ENCODE measurements at regions not wholly inside any gene's neighbourhood (a gene's known extent, or its start where the extent isn't known, plus 50 kb on each side); places are given as distances from the start of the nearest gene placed in this dataset.

DNA sequence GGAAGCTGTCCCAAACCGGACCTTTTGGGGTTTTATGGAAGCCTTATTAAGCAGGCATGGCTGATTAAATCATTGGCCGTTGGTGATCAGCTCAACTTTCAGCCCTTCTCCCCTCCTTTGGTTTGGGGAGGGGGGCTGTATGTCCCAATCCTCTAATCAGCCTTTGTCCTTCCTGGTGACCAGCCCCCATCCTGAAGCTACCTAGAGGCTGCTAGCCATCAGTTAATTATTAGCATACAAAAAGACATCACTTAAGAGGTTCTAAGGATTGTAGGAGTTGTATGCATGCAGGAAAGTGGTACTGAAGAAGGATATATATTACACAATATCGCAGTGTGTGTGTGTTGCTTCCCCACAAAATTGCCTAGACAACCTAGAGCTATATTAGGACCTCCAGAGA lies 553.3 kb upstream of the FZD8 start:
- dilution Hi-C loops (cut with MboI; ENCODE audit: extremely low pct_ligation_motif_present, low sequenced_read_pairs) (no loop called here), intact Hi-C loops (cut with micrococcal nuclease) (no loop called here)
- no TSS peak for BruUV-seq (replicated peaks)
- Histone ChIP-seq H3K9ac (replicated peaks; ENCODE audit: extremely low read depth, insufficient read depth, low read length) (no peak overlapping the region), H3K36me3 (ENCODE audit: control insufficient read depth in 2 of 2, extremely low read depth in 1 of 2, insufficient read depth in 2 of 2, low read length in 2 of 2) (no peaks in the 10 kb centered on the region), H2AFZ (ENCODE audit: low read depth, low read length) (no peak overlapping the region), H3K4me1 (ENCODE audit: control insufficient read depth, extremely low read depth, insufficient read depth, low read length) (no peaks in the 10 kb centered on the region), H3K79me2 (ENCODE audit: control insufficient read depth, insufficient read depth, low read length) (no peaks in the 10 kb centered on the region), H3K27ac (ENCODE audit: insufficient read depth, low read depth, low read length) (no peak overlapping the region), H3K9me3 (replicated peaks; ENCODE audit: control insufficient read depth, insufficient read depth, low read length) (no peaks in the 10 kb centered on the region), H3K27me3 (ENCODE audit: control insufficient read depth in 2 of 2, insufficient read depth in 2 of 2, low read length in 2 of 2) (no peaks in the 10 kb centered on the region), H3K4me3 (replicated peaks in 1 of 3; ENCODE audit: insufficient read depth in 1 of 3, low read depth in 1 of 3, low read length in 3 of 3) (no peak overlapping the region), H4K20me1 (replicated peaks; ENCODE audit: control insufficient read depth, extremely low read depth, insufficient read depth, low read length) (no peaks in the 10 kb centered on the region), H3K4me2 (ENCODE audit: insufficient read depth, low read length) (no peak overlapping the region), H3K9me1 (replicated peaks; ENCODE audit: control insufficient read depth, extremely low read depth, insufficient read depth, low read length) (no peaks in the 10 kb centered on the region)
- DNase-seq (ENCODE audit: low read depth, low spot score) (no peak), FAIRE-seq (no peak)
- no peak for TF ChIP-seq FOS (IDR thresholded peaks at IDR 0.05; ENCODE audit: borderline replicate concordance, insufficient read depth, low read length)
- no peak for TF ChIP-seq POLR2AphosphoS5 (IDR thresholded peaks at IDR 0.05; ENCODE audit: insufficient read depth, low read depth, low read length)
- TF ChIP-seq JUN (IDR thresholded peaks at IDR 0.05; ENCODE audit: borderline replicate concordance, insufficient read depth, insufficient read length, low read depth) = no peak
- TF ChIP-seq, protein P1, sequence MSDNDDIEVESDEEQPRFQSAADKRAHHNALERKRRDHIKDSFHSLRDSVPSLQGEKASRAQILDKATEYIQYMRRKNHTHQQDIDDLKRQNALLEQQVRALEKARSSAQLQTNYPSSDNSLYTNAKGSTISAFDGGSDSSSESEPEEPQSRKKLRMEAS (IDR thresholded peaks at IDR 0.05; ENCODE audit: insufficient read depth, insufficient read length) = no peak
- no peak for TF ChIP-seq POLR2A (IDR thresholded peaks at IDR 0.05; ENCODE audit: low read depth, low read length)
- TF ChIP-seq MYC (IDR thresholded peaks at IDR 0.05; ENCODE audit: low read depth, low read length) = no peak
- TF ChIP-seq, protein P2, sequence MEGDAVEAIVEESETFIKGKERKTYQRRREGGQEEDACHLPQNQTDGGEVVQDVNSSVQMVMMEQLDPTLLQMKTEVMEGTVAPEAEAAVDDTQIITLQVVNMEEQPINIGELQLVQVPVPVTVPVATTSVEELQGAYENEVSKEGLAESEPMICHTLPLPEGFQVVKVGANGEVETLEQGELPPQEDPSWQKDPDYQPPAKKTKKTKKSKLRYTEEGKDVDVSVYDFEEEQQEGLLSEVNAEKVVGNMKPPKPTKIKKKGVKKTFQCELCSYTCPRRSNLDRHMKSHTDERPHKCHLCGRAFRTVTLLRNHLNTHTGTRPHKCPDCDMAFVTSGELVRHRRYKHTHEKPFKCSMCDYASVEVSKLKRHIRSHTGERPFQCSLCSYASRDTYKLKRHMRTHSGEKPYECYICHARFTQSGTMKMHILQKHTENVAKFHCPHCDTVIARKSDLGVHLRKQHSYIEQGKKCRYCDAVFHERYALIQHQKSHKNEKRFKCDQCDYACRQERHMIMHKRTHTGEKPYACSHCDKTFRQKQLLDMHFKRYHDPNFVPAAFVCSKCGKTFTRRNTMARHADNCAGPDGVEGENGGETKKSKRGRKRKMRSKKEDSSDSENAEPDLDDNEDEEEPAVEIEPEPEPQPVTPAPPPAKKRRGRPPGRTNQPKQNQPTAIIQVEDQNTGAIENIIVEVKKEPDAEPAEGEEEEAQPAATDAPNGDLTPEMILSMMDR (IDR thresholded peaks at IDR 0.05; ENCODE audit: extremely low read depth in 1 of 2, insufficient read depth in 1 of 2, low read depth in 1 of 2, low read length in 2 of 2) = no peak
- POLR2A ChIA-PET = interaction anchor here (0.6 kb wide), 1 partner anchor 16 kb away, joined by 6 read pairs; no protein-coding TSS in a partner anchor
- CTCF ChIA-PET = no interaction called here

DNA sequence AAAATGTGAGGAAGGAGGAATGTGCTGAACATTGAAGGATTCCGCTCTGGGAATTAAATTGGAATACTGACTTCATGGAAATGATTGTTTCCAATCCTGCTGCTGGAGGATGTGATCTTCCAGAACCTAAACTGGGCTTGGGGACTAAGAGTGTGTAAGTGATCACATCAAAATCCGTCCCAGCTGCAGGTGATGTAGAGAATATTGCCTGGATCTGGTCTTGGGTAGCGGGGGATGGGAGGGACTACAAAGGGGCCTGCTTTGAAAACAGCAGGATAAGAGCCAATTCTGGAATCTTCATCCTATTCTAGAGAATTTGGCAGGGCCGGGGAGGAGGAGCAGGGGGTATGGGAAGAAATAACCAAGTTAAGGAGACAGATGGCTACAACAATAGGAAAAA lies 552.2 kb upstream of the FZD8 start:
- no peaks in the 10 kb centered on the region for H3K27me3 ChIP-seq (ENCODE audit: control insufficient read depth in 2 of 2, insufficient read depth in 2 of 2, low read length in 2 of 2)
- no peak overlapping the region for H3K4me3 ChIP-seq (replicated peaks in 1 of 3; ENCODE audit: insufficient read depth in 1 of 3, low read depth in 1 of 3, low read length in 3 of 3)
- H4K20me1 ChIP-seq (replicated peaks; ENCODE audit: control insufficient read depth, extremely low read depth, insufficient read depth, low read length) = no peaks in the 10 kb centered on the region
- DNase-seq (ENCODE audit: low read depth, low spot score) (no peak), FAIRE-seq (no peak)
- TF ChIP-seq EZH2 (IDR thresholded peaks at IDR 0.05; ENCODE audit: borderline replicate concordance, low read depth, low read length, severe bottlenecking) (no peak), MYC (IDR thresholded peaks at IDR 0.05; ENCODE audit: low read depth, low read length) (no peak), FOS (IDR thresholded peaks at IDR 0.05; ENCODE audit: borderline replicate concordance, insufficient read depth, low read length) (no peak), GATA2 (IDR thresholded peaks at IDR 0.05; ENCODE audit: insufficient read depth, insufficient read length, low read depth, low read length) (no peak), POLR2A (IDR thresholded peaks at IDR 0.05; ENCODE audit: low read depth, low read length) (no peak), POLR2AphosphoS5 (IDR thresholded peaks at IDR 0.05; ENCODE audit: insufficient read depth, low read depth, low read length) (no peak), JUN (IDR thresholded peaks at IDR 0.05; ENCODE audit: borderline replicate concordance, insufficient read depth, insufficient read length, low read depth) (no peak)
- TF ChIP-seq, protein P1 (IDR thresholded peaks at IDR 0.05; ENCODE audit: insufficient read depth, insufficient read length) = no peak
- TF ChIP-seq, protein P2 (IDR thresholded peaks at IDR 0.05; ENCODE audit: extremely low read depth in 1 of 2, insufficient read depth in 1 of 2, low read depth in 1 of 2, low read length in 2 of 2) = no peak
- intact Hi-C loops (cut with micrococcal nuclease) (no loop called here), dilution Hi-C loops (cut with MboI; ENCODE audit: extremely low pct_ligation_motif_present, low sequenced_read_pairs) (no loop called here)
- no peaks in the 10 kb centered on the region for H3K9me3 ChIP-seq (replicated peaks; ENCODE audit: control insufficient read depth, insufficient read depth, low read length)
- POLR2A ChIA-PET = no interaction called here
- H3K79me2 ChIP-seq (ENCODE audit: control insufficient read depth, insufficient read depth, low read length) = no peaks in the 10 kb centered on the region
- H3K9me1 ChIP-seq (replicated peaks; ENCODE audit: control insufficient read depth, extremely low read depth, insufficient read depth, low read length) = no peaks in the 10 kb centered on the region
- H2AFZ ChIP-seq (ENCODE audit: low read depth, low read length) = no peak overlapping the region
- BruUV-seq (replicated peaks) = no TSS peak
- H3K4me1 ChIP-seq (ENCODE audit: control insufficient read depth, extremely low read depth, insufficient read depth, low read length) = no peaks in the 10 kb centered on the region
- H3K36me3 ChIP-seq (ENCODE audit: control insufficient read depth in 2 of 2, extremely low read depth in 1 of 2, insufficient read depth in 2 of 2, low read length in 2 of 2) = no peaks in the 10 kb centered on the region
- H3K9ac ChIP-seq (replicated peaks; ENCODE audit: extremely low read depth, insufficient read depth, low read length) = no peak overlapping the region
- CTCF ChIA-PET = no interaction called here
- H3K27ac ChIP-seq (ENCODE audit: insufficient read depth, low read depth, low read length) = no peak overlapping the region
- no peak overlapping the region for H3K4me2 ChIP-seq (ENCODE audit: insufficient read depth, low read length)

All from endothelial cell of umbilical vein (primary cell).